ENCODE measurements at regions not wholly inside any gene's neighbourhood (a gene's known extent, or its start where the extent isn't known, plus 50 kb on each side); places are given as distances from the start of the nearest gene placed in this dataset.
A peak's percentile ranks its signal among the peaks of the same experiment; 100 is the strongest.

- H3K4me1 ChIP-seq (replicated peaks in 1 of 2; ENCODE audit: control insufficient read depth in 2 of 2, insufficient read depth in 2 of 2, low read length in 2 of 2) = no peaks in the 10 kb centered on the region
- CTCF ChIA-PET (ENCODE audit: low intra/inter-chr PET ratio) = no interaction called here
- POLR2A ChIA-PET = interaction anchor here (1.3 kb wide), 1 partner anchor 9 kb away, joined by 3 read pairs; no protein-coding TSS in a partner anchor
These were observed 1655.8 kb downstream of the SUCLG1 start for GRCh38 chr2:82803307-82803706.

More at GRCh38 chr2:82803307-82803706, 1655.8 kb downstream of the SUCLG1 start:
- no peaks in the 10 kb centered on the region for H3K36me3 ChIP-seq (ENCODE audit: control insufficient read depth, insufficient read depth, low read length)
- FAIRE-seq (no peak), DNase-seq (ENCODE audit: extremely low read depth in 1 of 4, low spot score in 3 of 4) (no peak), ATAC-seq (no peak)
- no peaks in the 10 kb centered on the region for H3K79me2 ChIP-seq (ENCODE audit: control insufficient read depth, insufficient read depth, low read length)
- H3K9me1 ChIP-seq (ENCODE audit: control insufficient read depth, insufficient read depth, low read length) = no peaks in the 10 kb centered on the region
- peak in 1 of 3 experiments; percentile 14; a peak in 1 of 6 replicates for TF ChIP-seq CTCF (IDR thresholded peaks at IDR 0.05 in 2 of 3, conservative IDR thresholded peaks at IDR 0.05 in 1 of 3; ENCODE audit: insufficient read depth in 2 of 3, low read depth in 1 of 3, low read length in 3 of 3)
- TF ChIP-seq ZNF347 (CRISPR knock-in tag; IDR thresholded peaks at IDR 0.05; ENCODE audit: low read depth) = no peak
- H4K20me1 ChIP-seq (replicated peaks; ENCODE audit: control insufficient read depth, insufficient read depth, low read length) = no peaks in the 10 kb centered on the region
- in situ Hi-C loops (cut with MboI) = no loop called here
- no peak overlapping the region for H3K27ac ChIP-seq (ENCODE audit: extremely low read depth, low read depth, low read length)
- H2AFZ ChIP-seq (ENCODE audit: low read depth, low read length) = no peak overlapping the region
- BruUV-seq (replicated peaks) = no TSS peak
- H3K27me3 ChIP-seq (ENCODE audit: control insufficient read depth in 2 of 2, insufficient read depth in 2 of 2, low read length in 2 of 2) = no peaks in the 10 kb centered on the region
- no peak overlapping the region for H3K9ac ChIP-seq (ENCODE audit: insufficient read depth in 1 of 2, low read depth in 2 of 2, low read length in 2 of 2)
- intact Hi-C loops (cut with micrococcal nuclease) = no loop called here
- no peaks in the 10 kb centered on the region; the same call in 1 of the 2 replicates for H3K9me3 ChIP-seq (replicated peaks; ENCODE audit: control insufficient read depth, insufficient read depth, low read depth, low read length)
- H3K4me3 ChIP-seq = no peak overlapping the region
- 20% methylated on average over 2 of the region's 2 CpGs for WGBS (ENCODE audit: insufficient coverage, low coverage, missing lambda C conversion rate)
- H3K4me2 ChIP-seq (ENCODE audit: insufficient read depth, low read length) = no peak overlapping the region
